GM10266 (cell line): ENCODE measurements at regions not wholly inside any gene's neighbourhood (a gene's known extent, or its start where the extent isn't known, plus 50 kb on each side); places are given as distances from the start of the nearest gene placed in this dataset.

Source experiments
- DNase-seq: peaks from one replicate; pipeline ENCODE4 v3.0.0; 2012; ENCODE audit errors: extremely low spot score
- CTCF ChIP-seq: IDR thresholded peaks from 2 replicates; pipeline ENCODE4 v1.5.1; 2012; ENCODE audit warnings: mild to moderate bottlenecking, low read depth; ENCODE audit not compliant: control insufficient read depth, insufficient read depth; ENCODE audit errors: missing control alignments

- DNase-seq, result no peak
- TF ChIP-seq CTCF, result no peak
Observed at GRCh38 chr7:33804140-33804660, 101.1 kb upstream of the BMPER start.

GRCh38 chr7:33805630-33806233 lies 99.6 kb upstream of the BMPER start:
- TF ChIP-seq CTCF, result no peak
- no peak for DNase-seq

GRCh38 chr7:33806298-33807154 lies 98.8 kb upstream of the BMPER start:
- no peak for TF ChIP-seq CTCF
- DNase-seq, result no peak

- DNase-seq, result no peak
- no peak for TF ChIP-seq CTCF
Observed at GRCh38 chr7:33807155-33807530, 98.2 kb upstream of the BMPER start.

GRCh38 chr7:33807779-33808482 lies 97.4 kb upstream of the BMPER start:
- peak; percentile 46 for TF ChIP-seq CTCF
- no peak for DNase-seq

- no peak for DNase-seq
- no peak for TF ChIP-seq CTCF
Observed at GRCh38 chr7:33809228-33809627, 96.1 kb upstream of the BMPER start.
